H54 (cell line): ENCODE measurements at regions not wholly inside any gene's neighbourhood (a gene's known extent, or its start where the extent isn't known, plus 50 kb on each side); places are given as distances from the start of the nearest gene placed in this dataset.

Experiments used
- DNase-seq: peaks from one replicate; pipeline ENCODE4 v3.0.0; 2011; ENCODE audit warnings: low spot score, mixed read lengths; ENCODE audit not compliant: insufficient read length
- FAIRE-seq: peaks from 3 replicates; lab custom pipeline; 2011; peaks lifted over from hg19 to GRCh38; lab: Jason Lieb, UNC
- POLR2A ChIP-seq: IDR thresholded peaks from 2 replicates; pipeline ENCODE4 v1.6.1; 2011; ENCODE audit warnings: low read depth, mild to moderate bottlenecking, low read length

DNA sequence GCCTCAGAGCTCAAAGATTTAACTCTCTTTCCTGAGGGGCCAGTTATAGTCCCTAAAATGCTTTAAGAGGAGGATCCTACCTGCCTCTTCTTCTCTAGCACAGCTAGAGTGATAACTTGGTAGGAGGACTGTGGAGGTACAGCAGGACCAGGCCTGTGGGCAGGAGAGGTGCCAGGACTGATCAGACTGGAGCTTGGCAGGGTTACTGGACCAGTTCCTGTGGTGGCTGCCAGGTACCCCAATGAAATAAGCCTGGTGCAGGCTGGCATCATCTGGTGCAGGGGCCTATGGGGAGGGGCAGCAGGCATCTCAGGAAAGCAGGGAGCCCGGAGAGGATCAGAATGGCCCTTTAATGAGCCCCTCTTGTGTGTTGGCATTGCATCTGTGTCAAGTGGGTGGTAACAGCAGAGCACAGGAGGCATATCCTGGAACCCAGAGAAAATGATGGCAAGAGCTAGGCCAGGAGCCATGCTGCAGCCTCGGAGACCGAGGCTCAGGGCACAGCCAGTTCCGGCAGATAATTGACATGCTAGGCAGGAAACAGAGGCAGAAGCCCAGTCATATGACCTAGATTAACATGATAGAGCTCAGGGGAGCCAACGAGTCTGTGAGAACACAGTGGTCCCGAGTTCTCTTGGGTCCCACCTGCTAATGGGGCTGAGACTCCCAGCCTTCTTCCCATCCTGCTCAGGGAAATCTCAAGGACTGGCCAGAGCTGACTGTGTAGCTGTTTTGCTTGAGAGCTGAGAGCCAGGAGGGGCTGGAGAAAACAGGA is 187.5 kb upstream of the ZBED5 start:
- no peak for DNase-seq
- no peak for TF ChIP-seq POLR2A
- FAIRE-seq: no peak

DNA sequence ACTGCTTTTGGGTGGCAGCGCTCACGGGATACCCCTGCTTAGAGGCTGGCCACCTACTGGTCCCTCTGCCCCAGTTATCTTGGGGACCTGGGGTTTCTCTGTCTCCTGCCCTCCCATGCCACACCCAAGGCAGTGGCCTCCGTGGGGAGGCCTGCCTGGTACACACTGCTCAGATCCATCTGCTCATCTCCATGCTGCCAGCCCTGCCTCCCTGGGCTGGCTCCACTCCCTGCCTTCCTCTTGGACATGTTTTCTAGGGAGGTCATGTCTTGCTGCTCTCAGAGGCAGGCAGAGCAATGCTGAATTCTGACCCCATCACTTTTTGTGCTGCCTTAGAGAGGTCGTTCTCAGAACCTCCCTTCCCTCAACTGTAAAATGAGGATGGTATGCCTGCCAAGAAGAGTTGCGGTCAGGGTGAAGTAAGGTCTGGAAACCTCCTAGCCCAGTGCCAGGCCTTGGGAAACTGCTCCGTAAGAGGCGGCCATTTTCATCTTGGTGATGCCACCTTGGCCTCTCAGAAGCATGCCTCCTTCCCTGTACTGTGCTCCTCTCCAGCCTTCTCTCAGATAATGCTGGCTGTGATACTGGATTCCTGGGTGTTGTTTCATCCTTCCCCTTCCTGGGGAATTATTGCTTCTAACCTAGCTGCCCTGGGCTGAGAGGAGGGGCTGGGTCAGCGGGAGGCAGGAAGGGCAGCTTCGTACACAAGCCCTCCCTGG is 186.4 kb upstream of the ZBED5 start:
- TF ChIP-seq POLR2A: no peak
- FAIRE-seq: no peak

DNA sequence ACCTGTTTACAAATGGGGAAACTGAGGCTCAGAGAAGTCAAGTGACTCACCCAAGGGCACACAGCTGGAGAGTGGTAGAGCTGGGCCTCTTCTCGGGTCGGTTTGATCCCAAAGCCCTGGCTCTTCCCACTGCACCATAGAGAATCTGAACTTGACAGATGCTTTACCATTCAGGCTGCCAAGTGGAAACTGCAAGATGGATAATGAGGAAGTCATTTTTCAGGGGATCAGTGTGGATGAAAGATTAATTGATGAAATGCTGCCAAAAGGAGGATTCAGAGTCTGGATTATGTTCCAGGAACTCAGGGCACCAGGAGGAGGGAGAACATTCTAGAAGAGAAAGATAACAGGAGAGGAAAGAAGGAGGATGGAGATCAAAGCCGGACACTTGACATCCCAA is 185.9 kb upstream of the ZBED5 start:
- no peak for TF ChIP-seq POLR2A
- no peak for DNase-seq
- FAIRE-seq: no peak

More for the DNA sequence above, 186.4 kb upstream of the ZBED5 start:
- DNase-seq: no peak

DNA sequence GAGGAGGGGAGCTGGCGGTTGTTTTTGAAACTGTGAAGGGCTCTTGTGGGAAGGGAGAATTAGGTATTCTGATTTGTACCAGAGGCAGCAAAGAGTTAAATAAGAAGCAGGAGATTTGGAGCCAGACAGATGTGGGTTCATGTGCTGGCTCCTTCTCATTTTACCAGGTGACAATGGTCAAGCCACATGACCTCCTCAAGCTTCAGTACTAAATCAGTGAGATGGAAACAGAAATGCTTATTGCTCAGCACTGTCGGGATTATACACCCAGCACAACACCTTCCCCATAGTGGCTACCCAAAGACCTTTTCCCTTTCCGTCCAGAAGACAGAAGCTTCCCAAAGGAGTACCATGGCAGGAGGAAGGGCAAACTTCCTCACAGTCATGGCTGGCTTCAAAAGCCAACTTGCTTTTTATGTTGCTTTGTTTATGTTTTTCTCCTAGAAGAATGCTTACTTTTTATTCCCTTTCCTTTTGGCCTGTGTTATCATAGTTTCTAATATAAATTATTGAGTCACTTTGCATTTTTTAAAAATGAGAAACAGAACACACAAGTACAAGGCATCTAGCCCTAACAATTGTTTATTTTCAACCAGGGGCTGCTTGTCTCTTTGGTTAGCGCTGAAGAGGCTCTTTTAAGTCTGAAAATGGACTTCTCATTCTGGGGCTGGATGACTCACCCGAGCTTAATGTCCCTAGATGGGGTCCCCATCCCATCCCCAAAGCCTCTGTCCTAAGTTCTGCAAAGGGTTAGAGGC is 181.5 kb upstream of the ZBED5 start:
- DNase-seq (no peak), FAIRE-seq (no peak)
- TF ChIP-seq POLR2A: no peak

DNA sequence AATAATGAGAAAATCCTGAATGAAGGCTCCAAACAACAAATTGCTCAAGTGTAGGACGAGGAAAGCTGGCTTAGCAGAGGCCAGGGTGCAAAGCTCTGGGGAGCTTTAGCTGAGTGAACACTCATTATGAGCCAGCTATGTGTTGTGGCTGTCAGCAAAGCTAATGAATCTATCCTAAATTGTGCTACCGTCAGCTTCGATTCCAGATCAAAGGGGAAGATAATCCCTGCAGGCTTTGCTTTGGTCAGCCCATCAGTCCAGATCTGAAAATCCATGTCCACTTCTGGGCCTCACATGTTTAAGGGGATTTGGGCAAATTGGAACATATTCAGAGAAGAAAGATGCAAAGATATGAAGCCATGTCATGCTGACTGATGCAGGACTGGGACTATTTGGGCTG is 180.9 kb upstream of the ZBED5 start:
- no peak for TF ChIP-seq POLR2A
- DNase-seq: no peak
- no peak for FAIRE-seq

DNA sequence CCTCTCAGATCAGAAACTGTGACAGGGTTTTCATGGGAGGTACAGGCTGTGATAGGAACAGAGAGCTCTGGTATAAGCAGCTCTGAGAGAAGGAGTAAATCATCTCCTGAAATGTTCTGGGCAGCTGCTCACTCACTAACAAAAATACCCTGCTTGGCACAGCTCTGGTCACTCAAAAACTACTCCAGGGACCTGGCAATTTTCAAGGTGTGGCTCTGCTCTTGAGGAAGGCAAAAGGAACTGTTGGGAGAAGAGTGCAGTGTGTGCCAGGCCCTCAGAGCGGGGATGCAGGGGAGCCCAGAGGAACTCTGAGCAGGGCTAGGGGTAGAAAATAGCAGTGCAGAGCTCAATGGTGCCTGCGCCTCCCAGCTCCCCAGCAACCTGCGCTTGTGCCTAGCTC is 180.5 kb upstream of the ZBED5 start:
- no peak for TF ChIP-seq POLR2A
- FAIRE-seq (no peak), DNase-seq (no peak)

DNA sequence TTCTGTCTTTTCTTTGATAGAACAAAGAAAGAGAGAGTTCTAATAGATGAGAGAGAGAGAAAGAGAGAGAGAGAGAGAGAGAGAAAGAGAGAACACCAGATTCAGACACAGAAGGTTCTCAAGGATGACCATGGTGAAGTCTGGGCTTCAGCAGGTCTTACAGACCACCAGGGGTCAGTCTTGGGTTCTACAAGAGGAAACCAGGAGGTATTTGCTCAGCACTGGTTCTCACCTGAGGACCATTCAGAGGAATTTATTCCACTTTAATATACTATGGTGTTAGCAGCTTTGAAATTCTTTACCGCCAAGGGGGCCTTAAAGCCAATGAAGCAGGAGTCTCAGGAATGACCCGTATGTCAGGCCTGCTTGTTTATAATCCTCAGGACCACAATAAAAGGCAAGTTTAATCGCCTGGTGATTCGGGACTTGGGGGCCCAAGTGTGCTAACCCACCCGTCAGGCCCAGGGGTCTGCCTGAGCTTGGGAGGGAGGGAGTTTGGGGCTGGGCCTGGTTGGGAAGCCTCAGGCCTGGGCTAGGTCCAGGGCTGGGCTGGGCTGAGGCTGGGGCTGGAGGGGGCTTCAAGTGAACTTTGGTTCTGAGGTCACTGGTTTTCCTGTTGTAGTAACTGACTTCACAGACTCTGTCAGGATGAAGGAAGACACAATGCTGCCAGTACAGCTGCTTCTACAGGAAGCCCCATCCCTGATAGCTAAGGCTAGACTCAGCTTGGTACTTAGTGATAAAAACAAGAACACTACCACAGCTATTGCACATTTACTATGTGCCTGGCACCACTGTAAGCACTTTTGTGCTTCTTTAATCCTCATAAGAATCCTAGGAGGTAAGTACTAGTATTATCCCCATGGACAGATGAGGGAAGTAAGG is 179.2 kb upstream of the ZBED5 start:
- FAIRE-seq (no peak), DNase-seq (peak; percentile 17)
- TF ChIP-seq POLR2A: no peak

DNA sequence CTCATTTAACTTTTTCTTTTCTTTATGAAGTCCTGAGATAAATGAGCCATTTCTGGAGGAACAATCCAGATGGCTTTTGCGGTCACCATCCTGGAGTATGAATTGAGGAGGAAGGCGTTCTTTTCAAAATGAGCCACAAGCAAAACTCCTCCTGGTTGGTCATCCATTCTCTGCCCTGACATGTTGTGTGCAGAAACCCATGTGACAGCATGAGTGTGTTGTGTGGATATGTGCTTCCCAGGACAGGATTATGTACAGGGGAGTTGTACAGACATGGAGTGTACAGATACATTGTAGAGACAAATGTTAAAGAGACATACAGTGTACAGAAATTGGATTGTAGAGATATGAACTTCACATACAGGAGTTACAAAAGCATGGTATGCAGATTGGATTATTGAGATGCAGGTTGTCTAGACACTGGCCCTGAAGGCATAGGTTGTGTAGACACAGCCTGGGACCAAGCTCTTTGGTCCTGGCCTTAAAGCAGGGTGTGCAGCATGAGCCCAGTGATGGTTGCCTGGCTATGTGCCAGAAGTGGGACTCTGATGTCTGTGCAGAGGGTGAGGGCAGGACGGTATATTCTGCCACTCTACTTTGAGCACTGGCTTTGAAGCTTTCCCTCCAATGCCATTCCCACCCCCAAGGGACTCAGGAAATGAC is 178.5 kb upstream of the ZBED5 start:
- FAIRE-seq (no peak), DNase-seq (no peak)
- no peak for TF ChIP-seq POLR2A

DNA sequence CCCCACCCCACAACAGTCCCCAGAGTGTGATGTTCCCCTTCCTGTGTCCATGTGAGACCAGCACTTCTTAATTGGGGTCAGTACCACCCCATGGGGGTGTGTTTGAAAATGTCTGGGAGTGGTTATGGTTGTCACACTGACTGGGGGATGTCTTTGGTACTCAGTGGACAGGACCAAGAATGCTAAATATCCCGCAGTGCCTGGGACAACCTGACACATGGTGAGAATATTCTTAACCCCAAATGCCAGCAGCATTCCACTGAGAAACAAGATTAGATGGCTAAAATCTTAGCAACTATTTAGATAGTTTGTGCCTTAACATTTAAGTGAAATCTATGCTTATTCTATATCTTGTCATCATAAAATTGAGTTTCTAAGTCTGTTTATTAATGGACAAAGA is 177.5 kb upstream of the ZBED5 start:
- no peak for DNase-seq
- TF ChIP-seq POLR2A: no peak
- FAIRE-seq: no peak

DNA sequence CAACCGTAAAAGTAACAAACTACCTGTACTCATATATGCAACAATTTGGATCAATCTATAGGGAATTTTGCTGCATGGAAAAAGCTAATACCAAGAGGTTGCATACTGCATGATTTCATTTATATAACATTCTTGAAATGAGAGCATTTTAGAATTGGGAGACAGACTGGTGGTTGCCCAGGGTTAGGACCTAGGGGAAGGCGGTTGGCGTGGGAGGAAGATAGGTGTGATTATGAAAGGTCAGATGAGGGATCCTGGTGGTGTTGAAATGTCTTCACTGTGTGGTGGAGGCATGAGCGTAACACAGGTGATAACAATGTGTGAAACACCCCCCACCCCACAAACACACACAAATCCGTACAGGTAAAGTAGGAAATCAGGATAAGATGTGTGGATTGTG is 176.6 kb upstream of the ZBED5 start:
- TF ChIP-seq POLR2A: no peak
- no peak for DNase-seq
- FAIRE-seq: no peak

DNA sequence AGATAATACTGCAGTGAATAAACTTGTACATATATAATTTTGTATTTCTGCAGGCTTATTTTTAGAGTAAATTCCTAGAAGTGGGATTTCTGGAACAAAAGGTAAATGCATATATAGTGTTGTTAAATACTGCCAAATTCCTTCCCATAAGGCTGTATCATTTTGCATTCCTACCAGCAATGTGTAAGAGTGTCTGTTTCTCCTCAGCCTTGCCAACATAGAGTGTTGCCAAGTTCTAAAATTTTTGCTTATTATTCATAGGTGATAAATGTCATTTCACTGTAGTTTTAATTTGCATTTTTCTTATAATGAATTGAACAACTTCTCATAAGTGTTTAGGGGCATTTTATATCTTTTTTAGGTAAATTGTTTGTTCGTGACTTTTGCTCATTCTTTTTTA is 174.2 kb upstream of the ZBED5 start:
- TF ChIP-seq POLR2A: no peak
- FAIRE-seq: no peak
- no peak for DNase-seq

DNA sequence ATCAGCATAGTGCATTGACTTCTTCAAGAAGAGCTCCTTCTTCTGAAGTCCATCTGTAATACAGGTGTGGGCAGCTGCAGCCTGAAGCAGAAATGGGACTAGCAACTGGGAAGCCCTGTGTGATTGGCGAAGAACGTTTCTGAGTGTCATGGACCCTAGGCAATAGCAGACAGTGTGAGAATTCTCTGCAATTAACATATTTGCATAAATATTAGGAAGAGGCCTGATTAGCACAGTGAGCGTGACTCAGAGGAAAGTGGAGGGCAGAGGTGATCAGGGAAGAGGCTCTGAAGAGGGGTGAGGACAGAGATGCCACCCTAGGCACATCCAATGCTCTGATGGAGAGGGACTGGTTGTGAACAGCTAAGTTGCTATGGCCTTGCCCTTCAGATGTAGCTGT is 171.2 kb upstream of the ZBED5 start:
- DNase-seq: no peak
- no peak for TF ChIP-seq POLR2A
- FAIRE-seq: no peak
